ENCODE measurements at regions not wholly inside any gene's neighbourhood (a gene's known extent, or its start where the extent isn't known, plus 50 kb on each side); places are given as distances from the start of the nearest gene placed in this dataset.

GRCh38 chr6:120875900-120876299 lies 458.4 kb downstream of the TBC1D32 start:
- TF ChIP-seq POLR2A (IDR thresholded peaks at IDR 0.05) (no peak), CTCF (IDR thresholded peaks at IDR 0.05) (no peak)

All from uterus (tissue), 2 donors.